ENCODE measurements at regions not wholly inside any gene's neighbourhood (a gene's known extent, or its start where the extent isn't known, plus 50 kb on each side); places are given as distances from the start of the nearest gene placed in this dataset.

DNA sequence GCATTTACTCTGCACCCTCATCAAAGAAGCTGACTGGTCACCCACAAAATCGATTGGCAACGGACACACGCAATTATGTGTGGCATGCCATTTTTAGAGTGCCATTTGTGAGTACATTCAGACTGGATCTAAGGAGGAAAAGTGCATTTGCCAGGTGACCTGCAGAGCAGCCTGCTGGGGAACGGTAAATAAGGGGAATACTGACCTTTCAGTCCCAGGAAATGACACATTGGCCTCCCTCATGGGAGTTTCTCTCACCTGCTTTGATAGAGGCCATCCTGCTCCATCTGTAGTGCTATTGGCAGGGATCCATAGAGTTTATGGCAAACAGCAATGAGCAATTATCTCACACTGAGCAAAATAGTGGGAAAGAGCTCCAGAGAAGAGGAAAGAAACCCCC lies 127.8 kb downstream of the DDX53 start:
- H3K9ac ChIP-seq (ENCODE audit: low read depth, low read length): no peak overlapping the region
- no peak overlapping the region for H2AFZ ChIP-seq (ENCODE audit: low read depth, low read length)
- ATAC-seq (ENCODE audit: insufficient read depth, low read depth): no peak
- H3K36me3 ChIP-seq (ENCODE audit: insufficient read depth, low read length): no peaks in the 10 kb centered on the region
- no peaks in the 10 kb centered on the region for H3K9me3 ChIP-seq (ENCODE audit: insufficient read depth, low read length, severe bottlenecking)
- no peak overlapping the region for H3K4me2 ChIP-seq (ENCODE audit: insufficient read depth, low read length)
- no peak for TF ChIP-seq CTCF (IDR thresholded peaks at IDR 0.05; ENCODE audit: borderline replicate concordance, extremely low read depth, low read length, poor library complexity, severe bottlenecking)
- H3K27me3 ChIP-seq (ENCODE audit: insufficient read depth, low read length, poor library complexity): no peaks in the 10 kb centered on the region
- no peak overlapping the region for H3K4me3 ChIP-seq (ENCODE audit: low read depth in 1 of 2, low read length in 2 of 2)
- H3K79me2 ChIP-seq (ENCODE audit: insufficient read depth, low read length): no peaks in the 10 kb centered on the region
- no peaks in the 10 kb centered on the region for H4K20me1 ChIP-seq (ENCODE audit: insufficient read depth, low read length)
- DNase-seq: no peak
- H3K4me1 ChIP-seq (ENCODE audit: insufficient read depth, low read length): peaks cover 4% of the 10 kb centered on the region; the same call in 1 of the 2 replicates
- no peak overlapping the region for H3K27ac ChIP-seq (ENCODE audit: low read length)

DNA sequence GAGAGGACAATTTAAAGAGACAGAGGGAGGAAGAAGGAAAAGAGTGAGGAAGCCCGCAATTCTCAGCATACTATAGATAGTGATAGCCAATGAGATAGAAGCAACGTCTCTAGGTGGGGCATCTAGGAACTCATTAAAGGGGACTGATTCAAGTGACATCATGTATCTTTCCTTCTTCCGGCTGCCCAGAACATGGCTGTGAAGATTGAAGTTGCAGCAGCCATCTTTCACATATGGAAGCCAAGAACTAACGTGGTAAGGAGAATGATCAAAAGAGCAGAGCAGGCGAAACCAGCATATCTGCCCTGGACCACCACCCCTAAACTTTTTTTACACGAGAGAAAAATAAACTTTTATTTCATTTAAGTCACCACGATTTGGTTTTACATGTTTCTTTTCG lies 133.8 kb downstream of the DDX53 start:
- no peak for DNase-seq
- ATAC-seq (ENCODE audit: insufficient read depth, low read depth): no peak
- Histone ChIP-seq H3K9me3 (ENCODE audit: insufficient read depth, low read length, severe bottlenecking) (no peaks in the 10 kb centered on the region), H2AFZ (ENCODE audit: low read depth, low read length) (no peak overlapping the region), H3K9ac (ENCODE audit: low read depth, low read length) (no peak overlapping the region), H3K36me3 (ENCODE audit: insufficient read depth, low read length) (no peaks in the 10 kb centered on the region), H4K20me1 (ENCODE audit: insufficient read depth, low read length) (no peaks in the 10 kb centered on the region), H3K27me3 (ENCODE audit: insufficient read depth, low read length, poor library complexity) (no peaks in the 10 kb centered on the region), H3K4me3 (ENCODE audit: low read depth in 1 of 2, low read length in 2 of 2) (no peak overlapping the region), H3K27ac (ENCODE audit: low read length) (no peak overlapping the region), H3K4me1 (ENCODE audit: insufficient read depth, low read length) (no peaks in the 10 kb centered on the region), H3K4me2 (ENCODE audit: insufficient read depth, low read length) (no peak overlapping the region), H3K79me2 (ENCODE audit: insufficient read depth, low read length) (no peaks in the 10 kb centered on the region)
- TF ChIP-seq EZH2 (IDR thresholded peaks at IDR 0.05; ENCODE audit: borderline replicate concordance, low read depth, low read length, severe bottlenecking): no peak
- no peak for TF ChIP-seq CTCF (IDR thresholded peaks at IDR 0.05; ENCODE audit: borderline replicate concordance, extremely low read depth, low read length, poor library complexity, severe bottlenecking)

GRCh38 chrX:23134136-23134535 lies 134.4 kb downstream of the DDX53 start:
- Histone ChIP-seq H3K4me2 (ENCODE audit: insufficient read depth, low read length) (no peak overlapping the region), H3K4me3 (ENCODE audit: low read depth in 1 of 2, low read length in 2 of 2) (no peak overlapping the region), H3K9me3 (ENCODE audit: insufficient read depth, low read length, severe bottlenecking) (no peaks in the 10 kb centered on the region), H4K20me1 (ENCODE audit: insufficient read depth, low read length) (no peaks in the 10 kb centered on the region), H2AFZ (ENCODE audit: low read depth, low read length) (no peak overlapping the region), H3K36me3 (ENCODE audit: insufficient read depth, low read length) (no peaks in the 10 kb centered on the region), H3K4me1 (ENCODE audit: insufficient read depth, low read length) (no peaks in the 10 kb centered on the region), H3K27me3 (ENCODE audit: insufficient read depth, low read length, poor library complexity) (no peaks in the 10 kb centered on the region), H3K79me2 (ENCODE audit: insufficient read depth, low read length) (no peaks in the 10 kb centered on the region), H3K9ac (ENCODE audit: low read depth, low read length) (no peak overlapping the region), H3K27ac (ENCODE audit: low read length) (no peak overlapping the region)
- DNase-seq (no peak), ATAC-seq (ENCODE audit: insufficient read depth, low read depth) (no peak)
- TF ChIP-seq EZH2 (IDR thresholded peaks at IDR 0.05; ENCODE audit: borderline replicate concordance, low read depth, low read length, severe bottlenecking) (no peak), CTCF (IDR thresholded peaks at IDR 0.05; ENCODE audit: borderline replicate concordance, extremely low read depth, low read length, poor library complexity, severe bottlenecking) (no peak)

DNA sequence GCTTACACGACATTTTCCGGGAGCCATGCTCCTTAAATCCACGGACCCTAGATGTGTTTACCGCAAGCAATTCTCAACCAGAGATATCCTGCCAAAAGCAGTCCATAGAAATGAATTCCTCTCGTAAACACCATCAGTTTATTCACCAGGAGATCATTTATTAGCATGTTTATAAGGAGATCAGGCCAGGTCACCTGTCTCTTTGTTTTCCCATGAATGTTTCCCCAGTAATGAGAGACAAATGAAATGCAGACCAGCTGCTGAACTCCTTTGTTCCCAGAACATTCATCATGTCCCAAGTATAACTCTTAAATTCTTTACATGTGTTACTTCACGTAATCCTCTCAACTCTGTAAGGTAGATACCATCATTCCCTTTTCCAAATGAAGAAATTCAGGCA lies 137.1 kb downstream of the DDX53 start:
- Histone ChIP-seq H3K4me3 (ENCODE audit: low read depth in 1 of 2, low read length in 2 of 2) (no peak overlapping the region), H3K79me2 (ENCODE audit: insufficient read depth, low read length) (no peaks in the 10 kb centered on the region), H3K27me3 (ENCODE audit: insufficient read depth, low read length, poor library complexity) (no peaks in the 10 kb centered on the region), H3K9ac (ENCODE audit: low read depth, low read length) (no peak overlapping the region), H3K27ac (ENCODE audit: low read length) (no peak overlapping the region), H4K20me1 (ENCODE audit: insufficient read depth, low read length) (no peaks in the 10 kb centered on the region), H3K4me1 (ENCODE audit: insufficient read depth, low read length) (no peaks in the 10 kb centered on the region), H2AFZ (ENCODE audit: low read depth, low read length) (no peak overlapping the region), H3K4me2 (ENCODE audit: insufficient read depth, low read length) (no peak overlapping the region), H3K36me3 (ENCODE audit: insufficient read depth, low read length) (no peaks in the 10 kb centered on the region), H3K9me3 (ENCODE audit: insufficient read depth, low read length, severe bottlenecking) (no peaks in the 10 kb centered on the region)
- no peak for TF ChIP-seq CTCF (IDR thresholded peaks at IDR 0.05; ENCODE audit: borderline replicate concordance, extremely low read depth, low read length, poor library complexity, severe bottlenecking)
- ATAC-seq (ENCODE audit: insufficient read depth, low read depth) (no peak), DNase-seq (no peak)

Measured in DND-41 (cell line).